Loucy (cell line): ENCODE measurements at regions not wholly inside any gene's neighbourhood (a gene's known extent, or its start where the extent isn't known, plus 50 kb on each side); places are given as distances from the start of the nearest gene placed in this dataset.

Experiments
- H2AFZ ChIP-seq: fragments of 200-600 bp; sonication (generic); 2 replicates; pipeline ENCODE4 v1.6.0; 2016; ENCODE audit warnings: antibody characterized with exemption, mild to moderate bottlenecking, low read length, moderate library complexity
- H3F3A ChIP-seq: fragments of 200-600 bp; 2 replicates; pipeline ENCODE4 v1.6.0; 2016; ENCODE audit warnings: antibody characterized with exemption, low read depth, mild to moderate bottlenecking
- H3K27me3 ChIP-seq: fragments of 200-600 bp; sonication (generic); 2 replicates; pipeline ENCODE4 v1.6.1; 2014; ENCODE audit warnings: low read length, mild to moderate bottlenecking; ENCODE audit not compliant: insufficient read depth, poor library complexity, severe bottlenecking
- H3K36me3 ChIP-seq: fragments of 200-600 bp; sonication (generic); 2 replicates; pipeline ENCODE4 v1.6.1; 2016; ENCODE audit warnings: low read length; ENCODE audit not compliant: insufficient read depth
- H3K4me1 ChIP-seq: fragments of 200-600 bp; sonication (generic); 2 replicates; pipeline ENCODE4 v1.5.1; 2014; ENCODE audit warnings: low read length, mild to moderate bottlenecking; ENCODE audit not compliant: insufficient read depth, poor library complexity, severe bottlenecking
- H3K4me2 ChIP-seq: fragments of 200-600 bp; sonication (generic); 2 replicates; pipeline ENCODE4 v1.6.0; 2014; ENCODE audit warnings: antibody characterized with exemption, low read length, low read depth, mild to moderate bottlenecking; ENCODE audit not compliant: poor library complexity, severe bottlenecking
- H3K4me3 ChIP-seq: fragments of 200-600 bp; sonication (generic); 2 replicates; pipeline ENCODE4 v1.5.1; 2014; ENCODE audit warnings: low read length, mild to moderate bottlenecking, mixed read lengths; ENCODE audit not compliant: poor library complexity, severe bottlenecking
- H3K79me2 ChIP-seq: fragments of 200-600 bp; sonication (generic); 2 replicates; pipeline ENCODE4 v1.6.1; 2014; ENCODE audit warnings: low read length; ENCODE audit not compliant: insufficient read depth
- H3K9ac ChIP-seq: fragments of 200-600 bp; sonication (generic); 2 replicates; pipeline ENCODE4 v1.6.0; 2014; ENCODE audit warnings: mild to moderate bottlenecking, low read depth, low read length, moderate library complexity; ENCODE audit not compliant: poor library complexity, severe bottlenecking
- H3K9me2 ChIP-seq: fragments of 200-600 bp; sonication (generic); replicated peaks from 2 replicates; pipeline ENCODE4 v1.6.1; 2016; ENCODE audit warnings: low read depth, low read length, mixed read lengths
- H3K9me3 ChIP-seq: fragments of 200-600 bp; sonication (generic); 2 replicates; pipeline ENCODE4 v1.6.1; 2014; ENCODE audit warnings: mild to moderate bottlenecking, antibody characterized with exemption, low read length, low read depth; ENCODE audit not compliant: insufficient read depth
- H4K20me1 ChIP-seq: fragments of 200-600 bp; sonication (generic); 2 replicates; pipeline ENCODE4 v1.6.0; 2014; ENCODE audit warnings: antibody characterized with exemption, low read length, mild to moderate bottlenecking; ENCODE audit not compliant: insufficient read depth, poor library complexity, severe bottlenecking
- EZH2phosphoT487 ChIP-seq: fragments of 200-600 bp; IDR thresholded peaks from 2 replicates; pipeline ENCODE4 v1.6.1; 2018; ENCODE audit warnings: antibody characterized with exemption, mild to moderate bottlenecking, moderate library complexity, borderline replicate concordance
- TF ChIP-seq, protein P1 (sequence below): fragments of 200-600 bp; sonication (generic); conservative IDR thresholded peaks from 2 replicates; pipeline ENCODE4 v1.5.1; 2014; ENCODE audit warnings: mild to moderate bottlenecking, antibody characterized with exemption, low read length

DNA sequence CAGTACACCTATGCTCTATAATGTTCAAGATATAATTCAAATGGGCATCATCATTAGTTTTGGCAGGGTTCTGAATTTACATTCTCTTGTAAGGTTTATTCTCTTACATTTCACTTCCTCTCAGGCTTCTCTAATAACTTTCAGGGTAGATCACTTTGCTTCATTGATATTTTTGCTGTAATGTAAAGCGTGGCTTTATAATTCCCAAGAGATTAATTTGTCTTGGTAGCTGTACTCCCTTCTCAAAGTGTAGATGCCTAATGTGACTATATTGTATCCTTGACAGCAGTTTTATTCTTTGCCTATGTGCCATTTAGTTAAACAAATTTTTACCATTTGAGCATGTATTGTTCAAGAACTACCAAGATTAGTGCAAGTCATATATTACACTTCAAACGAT lies 889.1 kb downstream of the TAF11L14 start:
- Histone ChIP-seq H3K4me2 (no peak overlapping the region), H3K4me1 (no peaks in the 10 kb centered on the region), H3F3A (no peaks in the 10 kb centered on the region), H3K79me2 (no peaks in the 10 kb centered on the region), H3K36me3 (no peaks in the 10 kb centered on the region), H4K20me1 (no peaks in the 10 kb centered on the region), H3K27me3 (no peaks in the 10 kb centered on the region), H3K9me3 (no peaks in the 10 kb centered on the region), H3K9me2 (no peaks in the 10 kb centered on the region), H3K9ac (no peak overlapping the region), H3K4me3 (no peak overlapping the region), H2AFZ (no peak overlapping the region)
- no peak for TF ChIP-seq EZH2phosphoT487
- TF ChIP-seq, protein P1, sequence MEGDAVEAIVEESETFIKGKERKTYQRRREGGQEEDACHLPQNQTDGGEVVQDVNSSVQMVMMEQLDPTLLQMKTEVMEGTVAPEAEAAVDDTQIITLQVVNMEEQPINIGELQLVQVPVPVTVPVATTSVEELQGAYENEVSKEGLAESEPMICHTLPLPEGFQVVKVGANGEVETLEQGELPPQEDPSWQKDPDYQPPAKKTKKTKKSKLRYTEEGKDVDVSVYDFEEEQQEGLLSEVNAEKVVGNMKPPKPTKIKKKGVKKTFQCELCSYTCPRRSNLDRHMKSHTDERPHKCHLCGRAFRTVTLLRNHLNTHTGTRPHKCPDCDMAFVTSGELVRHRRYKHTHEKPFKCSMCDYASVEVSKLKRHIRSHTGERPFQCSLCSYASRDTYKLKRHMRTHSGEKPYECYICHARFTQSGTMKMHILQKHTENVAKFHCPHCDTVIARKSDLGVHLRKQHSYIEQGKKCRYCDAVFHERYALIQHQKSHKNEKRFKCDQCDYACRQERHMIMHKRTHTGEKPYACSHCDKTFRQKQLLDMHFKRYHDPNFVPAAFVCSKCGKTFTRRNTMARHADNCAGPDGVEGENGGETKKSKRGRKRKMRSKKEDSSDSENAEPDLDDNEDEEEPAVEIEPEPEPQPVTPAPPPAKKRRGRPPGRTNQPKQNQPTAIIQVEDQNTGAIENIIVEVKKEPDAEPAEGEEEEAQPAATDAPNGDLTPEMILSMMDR, result no peak

DNA sequence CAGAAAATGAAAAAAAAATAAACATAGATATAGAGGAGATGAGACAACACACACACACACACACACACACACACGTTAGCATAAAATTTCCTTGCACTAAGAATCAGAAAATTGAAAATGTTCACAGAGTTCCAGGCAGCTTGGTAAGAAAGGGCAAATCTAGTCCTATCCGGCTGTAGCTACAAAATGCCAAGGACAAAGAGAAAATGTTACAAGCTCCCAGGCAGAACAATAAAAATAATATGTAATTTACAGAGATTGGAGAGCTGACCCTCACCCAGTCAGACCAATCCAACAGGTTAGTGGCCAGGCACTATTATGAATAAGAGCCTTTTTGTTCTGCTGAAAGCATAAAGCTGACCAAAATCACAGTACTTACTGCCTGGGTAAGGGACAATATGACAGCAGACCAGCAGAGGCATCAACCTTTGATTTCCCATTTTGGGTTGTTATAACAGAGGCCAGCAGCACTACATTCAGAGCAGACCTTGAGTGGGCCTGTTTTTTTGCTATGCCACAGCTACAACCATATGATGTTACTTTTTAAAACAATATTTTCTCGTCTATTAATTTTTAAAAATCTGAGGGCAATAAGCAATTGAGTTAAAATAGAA lies 892.6 kb downstream of the TAF11L14 start:
- H3K9me3 ChIP-seq, result no peaks in the 10 kb centered on the region
- no peak overlapping the region for H3K9ac ChIP-seq
- no peaks in the 10 kb centered on the region for H4K20me1 ChIP-seq
- H3K4me2 ChIP-seq, result no peak overlapping the region
- H3K4me1 ChIP-seq, result no peaks in the 10 kb centered on the region
- no peaks in the 10 kb centered on the region for H3K27me3 ChIP-seq
- TF ChIP-seq EZH2phosphoT487, result no peak
- TF ChIP-seq, protein P1, result no peak
- H3K4me3 ChIP-seq, result no peak overlapping the region
- no peaks in the 10 kb centered on the region for H3K79me2 ChIP-seq
- no peaks in the 10 kb centered on the region for H3F3A ChIP-seq
- H2AFZ ChIP-seq, result no peak overlapping the region
- no peaks in the 10 kb centered on the region for H3K36me3 ChIP-seq
- H3K9me2 ChIP-seq, result no peaks in the 10 kb centered on the region

DNA sequence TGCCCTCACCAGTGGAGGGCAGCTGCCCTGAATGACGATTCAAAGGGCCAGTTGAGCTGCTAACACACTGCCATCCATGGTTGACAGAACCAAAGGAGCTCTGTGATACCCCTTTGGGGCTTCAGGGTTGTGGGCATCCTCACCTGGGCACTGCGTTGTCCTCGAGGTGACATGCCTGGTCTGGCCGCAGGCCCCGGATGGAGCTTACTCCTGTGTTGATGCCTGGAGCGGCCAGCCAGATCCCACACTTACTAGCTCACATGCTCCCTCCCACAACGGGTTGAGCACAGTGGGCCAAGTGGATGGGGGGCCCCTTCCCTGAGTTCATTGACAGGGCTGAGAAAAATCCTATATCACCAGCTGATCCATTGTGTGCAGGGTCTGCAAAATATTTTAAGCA lies 898.9 kb downstream of the TAF11L14 start:
- H4K20me1 ChIP-seq, result no peaks in the 10 kb centered on the region
- no peak overlapping the region for H3K9ac ChIP-seq
- no peaks in the 10 kb centered on the region for H3F3A ChIP-seq
- TF ChIP-seq, protein P1, result no peak
- no peak for TF ChIP-seq EZH2phosphoT487
- no peak overlapping the region for H3K4me2 ChIP-seq
- H3K79me2 ChIP-seq, result no peaks in the 10 kb centered on the region
- H3K4me1 ChIP-seq, result no peaks in the 10 kb centered on the region
- no peaks in the 10 kb centered on the region for H3K9me2 ChIP-seq
- H3K27me3 ChIP-seq, result no peaks in the 10 kb centered on the region
- H2AFZ ChIP-seq, result no peak overlapping the region
- H3K36me3 ChIP-seq, result no peaks in the 10 kb centered on the region
- H3K9me3 ChIP-seq, result no peaks in the 10 kb centered on the region
- no peak overlapping the region for H3K4me3 ChIP-seq
